K562 (cell line): ENCODE measurements at regions not wholly inside any gene's neighbourhood (a gene's known extent, or its start where the extent isn't known, plus 50 kb on each side); places are given as distances from the start of the nearest gene placed in this dataset.
"Not testable (repeated sequence)": the region's sequence is repeated elsewhere in the genome, so short reads cannot be mapped to it uniquely, and the experiment has no call there.

Experiments used
- ATAC-seq: fragments of 200-7000 bp; cut with Tn5 transposase; 3 replicates; pipeline ENCODE4 v1.9.1; 2020; ENCODE audit warnings: moderate library complexity
- BruUV-seq: library from RNA; stranded (reverse); fragments of 400-500 nt; replicated peaks from 2 replicates; lab custom pipeline; 2021; lab: Mats Ljungman, UMichigan
- CTCF ChIA-PET: fragments of 300-600 bp; formaldehyde crosslinking; extraction: SDS; loops from one replicate; lab custom pipeline; 2021; ENCODE audit warnings: low intra/inter-chr PET ratio; lab: Yijun Ruan, JAX
- POLR2A ChIA-PET: fragments of 300-600, 350-650 bp; sonication (Branson Sonifier 250); formaldehyde crosslinking; extraction: SDS; loops from one replicate; lab custom pipeline; 2021; ENCODE audit warnings: antibody characterized with exemption, inconsistent platforms; lab: Yijun Ruan, JAX
- DNase-seq, 4 experiments: peaks; one replicate each; pipeline versions ENCODE4 v3.0.0 to v3.0.0-alpha.2; 2011 to 2018; ENCODE audit warnings: low spot score in 3 of 4, mixed read lengths in 3 of 4; ENCODE audit errors: extremely low read depth in 1 of 4
- FAIRE-seq: peaks from 2 replicates; lab custom pipeline; 2011; peaks lifted over from hg19 to GRCh38; lab: Jason Lieb, UNC
- H2AFZ ChIP-seq: 2 replicates; pipeline ENCODE4 v1.6.0; 2011; ENCODE audit warnings: low read depth, low read length, control low read depth, inconsistent platforms
- H3K27ac ChIP-seq: fragments of 200-600 bp; 3 replicates; pipeline ENCODE4 v1.8.0; 2011; ENCODE audit warnings: low read depth, mild to moderate bottlenecking, control low read depth, inconsistent platforms, low read length, moderate library complexity, mixed read lengths; ENCODE audit errors: extremely low read depth
- H3K27me3 ChIP-seq, 2 experiments: fragments of 300-600 bp in 1 of 2; 2 replicates in 1 of 2; 3 replicates in 1 of 2; pipeline versions ENCODE4 v1.6.0 to v1.8.0; 2011; ENCODE audit warnings: inconsistent platforms in 2 of 2, low read length in 2 of 2, mild to moderate bottlenecking in 1 of 2, mixed read lengths in 1 of 2, moderate library complexity in 1 of 2; ENCODE audit not compliant: control insufficient read depth in 2 of 2, insufficient read depth in 2 of 2
- H3K36me3 ChIP-seq: fragments of 300-600 bp; 3 replicates; pipeline ENCODE4 v1.8.0; 2011; ENCODE audit warnings: mild to moderate bottlenecking, low read length, inconsistent platforms; ENCODE audit not compliant: control insufficient read depth, insufficient read depth
- H3K4me1 ChIP-seq, 2 experiments: fragments of 200-600 bp in 1 of 2; replicated peaks in 1 of 2; 2 replicates in 1 of 2; 3 replicates in 1 of 2; pipeline versions ENCODE4 v1.5.1 to v1.8.0; 2011; ENCODE audit warnings: inconsistent platforms in 2 of 2, low read length in 2 of 2, mild to moderate bottlenecking in 1 of 2, mixed read lengths in 1 of 2, moderate library complexity in 1 of 2; ENCODE audit not compliant: control insufficient read depth in 2 of 2, insufficient read depth in 2 of 2
- H3K4me2 ChIP-seq: 2 replicates; pipeline ENCODE4 v1.6.1; 2011; ENCODE audit warnings: low read length, control low read depth, inconsistent platforms, mixed read lengths; ENCODE audit not compliant: insufficient read depth
- H3K4me3 ChIP-seq: fragments of 200-600 bp; sonication (generic), shearing (Covaris generic); 2 replicates; pipeline ENCODE4 v1.5.1; 2016; ENCODE audit warnings: control low read depth, inconsistent platforms
- H3K79me2 ChIP-seq: fragments of 200-600 bp; 3 replicates; pipeline ENCODE4 v1.8.0; 2011; ENCODE audit warnings: low read length, inconsistent platforms; ENCODE audit not compliant: control insufficient read depth, insufficient read depth
- H3K9ac ChIP-seq, 2 experiments: 2 replicates each; pipeline versions ENCODE4 v1.6.0 to v1.6.1; 2011; ENCODE audit warnings: low read depth in 2 of 2, low read length in 2 of 2, control low read depth in 1 of 2, inconsistent platforms in 1 of 2, mild to moderate bottlenecking in 1 of 2, mixed read lengths in 1 of 2; ENCODE audit not compliant: insufficient read depth in 1 of 2
- H3K9me1 ChIP-seq: one replicate; pipeline ENCODE4 v1.6.0; 2011; ENCODE audit warnings: inconsistent platforms, mild to moderate bottlenecking, low read length, moderate library complexity; ENCODE audit not compliant: control insufficient read depth, insufficient read depth
- H3K9me3 ChIP-seq: replicated peaks from 2 replicates; pipeline ENCODE4 v1.5.1; 2011; ENCODE audit warnings: low read depth, low read length, inconsistent platforms; ENCODE audit not compliant: control insufficient read depth, insufficient read depth
- H4K20me1 ChIP-seq: replicated peaks from 2 replicates; pipeline ENCODE4 v1.6.1; 2011; ENCODE audit warnings: low read length, inconsistent platforms, mixed read lengths; ENCODE audit not compliant: control insufficient read depth, insufficient read depth
- ATF4 ChIP-seq: fragments of 450-650 bp; formaldehyde crosslinking; IDR thresholded peaks from 2 replicates; pipeline ENCODE4 v1.4.0; 2022; ENCODE audit warnings: mild to moderate bottlenecking, moderate library complexity
- BRD9 ChIP-seq: fragments of 450-650 bp; IDR thresholded peaks from 2 replicates; pipeline ENCODE4 v1.6.1; 2018; ENCODE audit warnings: low read depth; ENCODE audit not compliant: partially characterized antibody
- GATA2 ChIP-seq: sonication (generic); formaldehyde crosslinking; IDR thresholded peaks from 2 replicates; pipeline ENCODE4 v1.4.0; 2020; ENCODE audit warnings: mild to moderate bottlenecking, missing genetic modification reagents
- HDAC1 ChIP-seq, 2 experiments: fragments of 450-650 bp; IDR thresholded peaks; 2 replicates each; pipeline ENCODE4 v1.6.1; 2016 to 2017; ENCODE audit warnings: inconsistent platforms in 1 of 2, mild to moderate bottlenecking in 1 of 2, moderate library complexity in 1 of 2
- HLTF ChIP-seq: fragments of 450-650 bp; IDR thresholded peaks from 2 replicates; pipeline ENCODE4 v1.6.1; 2016
- PHB2 ChIP-seq: fragments of 450-650 bp; IDR thresholded peaks from 2 replicates; pipeline ENCODE4 v1.6.1; 2017; ENCODE audit warnings: low read depth
- SIX5 ChIP-seq, 2 experiments: IDR thresholded peaks; 2 replicates each; pipeline ENCODE4 v1.6.1; 2011; ENCODE audit warnings: low read length in 2 of 2, borderline replicate concordance in 1 of 2, low read depth in 1 of 2, mild to moderate bottlenecking in 1 of 2, moderate library complexity in 1 of 2; ENCODE audit not compliant: insufficient read depth in 1 of 2
- ZBTB8A ChIP-seq: fragments of 450-650 bp; IDR thresholded peaks from 2 replicates; pipeline ENCODE4 v1.6.1; 2018; ENCODE audit warnings: mild to moderate bottlenecking, moderate library complexity; ENCODE audit not compliant: partially characterized antibody
- ZNF354B ChIP-seq: fragments of 250-450 bp; sonication (Bioruptor Pico); IDR thresholded peaks from 2 replicates; pipeline ENCODE4 v1.4.0; 2020
- ZSCAN29 ChIP-seq: fragments of 450-650 bp; IDR thresholded peaks from 2 replicates; pipeline ENCODE4 v1.6.1; 2017
- WGBS: fragments of 100-300 bp; shearing (Covaris generic); methylation state at CpG from one replicate; pipeline ENCODE4 v1.1.6; 2016; ENCODE audit warnings: low coverage, mixed read lengths; ENCODE audit not compliant: insufficient coverage; ENCODE audit errors: missing lambda C conversion rate; 5-methylcytosine and 5-hydroxymethylcytosine counted together
- in situ Hi-C: fragments of 300-500 bp; cut with MboI; formaldehyde crosslinking; loops from 4 replicates; pipeline ENCODE4 v1.15.0; 2018; ENCODE audit warnings: inconsistent platforms, mixed read lengths
- intact Hi-C: fragments of 100-400 bp; cut with micrococcal nuclease; formaldehyde crosslinking; loops from 2 replicates; pipeline ENCODE4 v1.14.2; 2022
- TF ChIP-seq, protein P1 (sequence below): fragments of 250-450 bp; sonication (Bioruptor Pico); IDR thresholded peaks from 2 replicates; pipeline ENCODE4 v1.4.0; 2020; ENCODE audit warnings: mild to moderate bottlenecking, moderate library complexity

DNA sequence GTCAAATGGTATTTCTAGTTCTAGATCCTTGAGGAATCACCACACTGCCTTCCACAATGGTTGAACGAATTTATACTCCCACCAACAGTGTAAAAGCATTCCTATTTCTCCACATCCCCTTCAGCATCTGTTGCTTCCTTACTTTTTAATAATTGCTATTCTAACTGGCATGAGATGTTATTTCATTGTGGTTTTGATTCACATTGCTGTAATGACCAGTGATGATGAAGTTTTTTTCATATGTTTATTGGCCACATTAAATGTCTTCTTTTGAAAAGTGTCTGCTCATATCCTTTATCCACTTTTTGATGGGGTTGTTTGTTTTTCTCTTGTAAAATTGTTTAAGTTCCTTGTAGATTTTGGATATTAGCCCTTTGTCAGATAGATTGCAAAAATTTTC lies 295.2 kb upstream of the PAPPA start:
- DNase-seq, H3K9ac ChIP-seq, ATAC-seq, H4K20me1 ChIP-seq, H3K9me3 ChIP-seq, CTCF ChIA-PET, H3K9me1 ChIP-seq, H3K4me2 ChIP-seq, H3K4me3 ChIP-seq, H3K4me1 ChIP-seq, H3K36me3 ChIP-seq, FAIRE-seq, H3K79me2 ChIP-seq, H3K27me3 ChIP-seq, BruUV-seq, in situ Hi-C loops, H3K27ac ChIP-seq, intact Hi-C loops, H2AFZ ChIP-seq, POLR2A ChIA-PET: not testable (repeated sequence)
- WGBS, result 0% methylated on average over 1 of the region's 1 CpG

- FAIRE-seq (no peak), DNase-seq (no peak)
These were observed 291.6 kb upstream of the PAPPA start for GRCh38 chr9:115862021-115862420.

More at GRCh38 chr9:115862021-115862420, 291.6 kb upstream of the PAPPA start:
- H3K27me3 ChIP-seq, result no peaks in the 10 kb centered on the region
- H3K4me2 ChIP-seq, result no peak overlapping the region
- ChIA-PET CTCF (no interaction called here), POLR2A (no interaction called here)
- WGBS, result 3% methylated on average over 3 of the region's 3 CpGs
- H3K4me1 ChIP-seq, result no peaks in the 10 kb centered on the region
- ATAC-seq, result no peak
- H3K9ac ChIP-seq, result no peak overlapping the region
- H3K79me2 ChIP-seq, result no peaks in the 10 kb centered on the region
- no peak overlapping the region for H2AFZ ChIP-seq
- no peaks in the 10 kb centered on the region for H4K20me1 ChIP-seq
- H3K36me3 ChIP-seq, result no peaks in the 10 kb centered on the region
- in situ Hi-C loops, result no loop called here
- intact Hi-C loops, result no loop called here
- H3K9me3 ChIP-seq, result no peaks in the 10 kb centered on the region; the same call in 1 of the 2 replicates
- no TSS peak for BruUV-seq
- TF ChIP-seq PHB2, result no peak
- TF ChIP-seq HDAC1 (IDR thresholded peaks at IDR 0.05), result no peak
- TF ChIP-seq ZSCAN29, result no peak
- no peak for TF ChIP-seq HLTF
- no peak for TF ChIP-seq SIX5 (IDR thresholded peaks at IDR 0.05; ENCODE audit: borderline replicate concordance in 1 of 2, insufficient read depth in 1 of 2, low read depth in 1 of 2, low read length in 2 of 2)
- no peak for TF ChIP-seq GATA2 (CRISPR knock-in tag)
- TF ChIP-seq, protein P1, sequence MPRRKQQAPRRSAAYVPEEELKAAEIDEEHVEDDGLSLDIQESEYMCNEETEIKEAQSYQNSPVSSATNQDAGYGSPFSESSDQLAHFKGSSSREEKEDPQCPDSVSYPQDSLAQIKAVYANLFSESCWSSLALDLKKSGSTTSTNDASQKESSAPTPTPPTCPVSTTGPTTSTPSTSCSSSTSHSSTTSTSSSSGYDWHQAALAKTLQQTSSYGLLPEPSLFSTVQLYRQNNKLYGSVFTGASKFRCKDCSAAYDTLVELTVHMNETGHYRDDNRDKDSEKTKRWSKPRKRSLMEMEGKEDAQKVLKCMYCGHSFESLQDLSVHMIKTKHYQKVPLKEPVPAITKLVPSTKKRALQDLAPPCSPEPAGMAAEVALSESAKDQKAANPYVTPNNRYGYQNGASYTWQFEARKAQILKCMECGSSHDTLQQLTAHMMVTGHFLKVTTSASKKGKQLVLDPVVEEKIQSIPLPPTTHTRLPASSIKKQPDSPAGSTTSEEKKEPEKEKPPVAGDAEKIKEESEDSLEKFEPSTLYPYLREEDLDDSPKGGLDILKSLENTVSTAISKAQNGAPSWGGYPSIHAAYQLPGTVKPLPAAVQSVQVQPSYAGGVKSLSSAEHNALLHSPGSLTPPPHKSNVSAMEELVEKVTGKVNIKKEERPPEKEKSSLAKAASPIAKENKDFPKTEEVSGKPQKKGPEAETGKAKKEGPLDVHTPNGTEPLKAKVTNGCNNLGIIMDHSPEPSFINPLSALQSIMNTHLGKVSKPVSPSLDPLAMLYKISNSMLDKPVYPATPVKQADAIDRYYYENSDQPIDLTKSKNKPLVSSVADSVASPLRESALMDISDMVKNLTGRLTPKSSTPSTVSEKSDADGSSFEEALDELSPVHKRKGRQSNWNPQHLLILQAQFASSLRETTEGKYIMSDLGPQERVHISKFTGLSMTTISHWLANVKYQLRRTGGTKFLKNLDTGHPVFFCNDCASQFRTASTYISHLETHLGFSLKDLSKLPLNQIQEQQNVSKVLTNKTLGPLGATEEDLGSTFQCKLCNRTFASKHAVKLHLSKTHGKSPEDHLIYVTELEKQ (CRISPR knock-in tag), result no peak
- no peak for TF ChIP-seq BRD9
- TF ChIP-seq ZNF354B (CRISPR knock-in tag), result no peak
- no peak for TF ChIP-seq ATF4 (CRISPR knock-in tag)
- TF ChIP-seq ZBTB8A, result no peak
- TF ChIP-seq, all 486 proteins: peak for 0
- Histone ChIP-seq H3K9me1 (no peaks in the 10 kb centered on the region), H3K4me3 (no peak overlapping the region), H3K27ac (no peak overlapping the region)
